GM19043 (cell line): ENCODE measurements at regions not wholly inside any gene's neighbourhood (a gene's known extent, or its start where the extent isn't known, plus 50 kb on each side); places are given as distances from the start of the nearest gene placed in this dataset.

Experiments
- ATAC-seq: cut with Tn5 transposase; IDR thresholded peaks from one replicate; pipeline ENCODE4 v1.9.1; 2021; ENCODE audit warnings: low read depth; ENCODE audit not compliant: unreplicated experiment

DNA sequence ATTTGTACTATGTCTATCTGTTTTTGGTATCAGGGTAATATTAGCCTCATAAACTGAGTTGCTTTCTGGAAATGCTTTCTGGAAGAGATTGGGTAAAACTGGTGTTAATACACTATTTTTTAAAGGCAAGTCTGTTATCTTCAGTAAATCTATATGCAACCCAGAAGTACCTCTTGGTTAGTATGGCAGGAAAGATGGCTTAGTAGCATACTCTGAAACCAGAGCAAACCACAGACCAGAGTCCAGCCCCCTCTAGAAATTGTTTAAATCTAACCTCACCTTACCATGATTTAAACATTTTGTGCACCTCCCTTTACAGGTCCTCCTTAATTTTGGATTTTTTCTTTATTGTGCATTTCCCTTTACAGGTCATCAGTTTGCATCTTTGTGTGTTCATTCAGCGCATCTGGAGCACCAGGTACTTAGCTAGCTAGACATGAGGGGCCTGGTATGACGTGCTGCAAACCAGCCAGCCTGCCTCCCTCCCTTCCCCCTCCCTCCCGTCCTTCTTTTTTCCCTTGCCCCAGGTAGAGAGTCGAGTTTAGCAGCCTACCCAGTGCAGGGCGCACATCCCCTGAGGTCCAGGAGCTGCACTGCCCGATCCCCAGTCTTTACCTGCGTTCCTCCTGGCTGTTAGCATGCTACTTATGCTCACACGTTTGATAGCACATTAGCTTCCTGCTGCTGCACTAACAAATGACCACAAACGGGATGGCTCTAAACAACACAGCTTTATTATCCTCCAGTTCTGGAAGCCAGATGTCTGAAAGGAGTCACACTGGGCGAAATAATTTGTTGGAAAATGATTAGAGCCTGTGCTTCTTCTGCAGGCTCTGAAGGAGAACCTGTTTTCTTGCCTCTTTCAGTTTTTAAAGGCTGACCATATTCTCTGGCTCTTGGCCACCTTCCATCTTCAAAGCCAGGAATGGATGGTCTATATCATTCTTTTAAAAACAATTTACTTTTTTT is 299.9 kb upstream of the HABP2 start:
- no peak for ATAC-seq

DNA sequence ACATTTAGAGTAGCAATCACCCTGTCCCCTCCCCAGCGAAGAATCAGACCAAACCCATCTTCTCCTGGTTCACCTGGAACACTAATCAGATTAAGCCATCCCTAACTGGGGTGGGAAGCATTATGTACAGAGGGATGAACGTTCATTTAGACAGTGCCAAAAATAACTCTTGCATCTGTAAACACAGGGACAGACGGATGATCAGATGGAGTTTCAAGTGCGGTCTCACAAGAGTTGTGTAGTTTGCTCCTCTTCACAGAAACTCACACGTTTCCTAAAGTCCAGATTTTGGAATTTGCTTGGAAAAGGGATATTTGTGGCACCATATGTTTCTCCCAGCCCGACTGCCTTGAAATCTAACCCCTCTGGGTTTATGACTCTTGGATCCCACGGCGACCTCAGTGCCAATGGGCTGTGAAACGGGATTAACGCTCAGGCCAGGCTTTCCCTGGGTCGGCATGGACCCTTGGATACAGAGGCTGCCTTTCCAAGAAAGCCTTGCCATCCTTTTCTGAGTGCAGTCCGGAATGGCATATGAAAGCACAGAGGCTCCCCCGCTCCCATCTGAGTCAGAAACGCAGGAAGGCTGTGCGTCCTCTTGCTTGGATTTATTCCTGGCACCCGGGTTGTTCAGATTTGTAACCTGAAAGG is 293.2 kb upstream of the HABP2 start:
- no peak for ATAC-seq

DNA sequence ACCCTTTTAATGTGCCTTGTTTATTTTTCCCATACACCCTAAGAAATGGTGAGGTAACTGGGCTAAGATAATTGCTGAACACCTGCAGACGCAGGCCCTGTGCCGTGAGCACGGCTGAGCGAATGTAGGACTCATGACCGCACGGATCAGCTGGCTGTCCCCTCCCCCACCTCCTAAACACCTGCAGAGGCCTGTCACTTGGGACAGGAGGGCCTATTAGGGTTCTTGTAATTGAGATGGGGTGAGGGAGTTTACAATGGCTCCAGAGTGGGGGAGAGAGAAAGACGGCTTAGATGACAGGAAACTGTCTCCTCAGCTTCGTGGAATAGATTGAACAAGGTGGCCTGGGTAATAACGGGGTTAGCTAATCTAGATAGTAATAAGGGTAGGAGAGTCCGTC is 291.7 kb upstream of the HABP2 start:
- no peak for ATAC-seq

DNA sequence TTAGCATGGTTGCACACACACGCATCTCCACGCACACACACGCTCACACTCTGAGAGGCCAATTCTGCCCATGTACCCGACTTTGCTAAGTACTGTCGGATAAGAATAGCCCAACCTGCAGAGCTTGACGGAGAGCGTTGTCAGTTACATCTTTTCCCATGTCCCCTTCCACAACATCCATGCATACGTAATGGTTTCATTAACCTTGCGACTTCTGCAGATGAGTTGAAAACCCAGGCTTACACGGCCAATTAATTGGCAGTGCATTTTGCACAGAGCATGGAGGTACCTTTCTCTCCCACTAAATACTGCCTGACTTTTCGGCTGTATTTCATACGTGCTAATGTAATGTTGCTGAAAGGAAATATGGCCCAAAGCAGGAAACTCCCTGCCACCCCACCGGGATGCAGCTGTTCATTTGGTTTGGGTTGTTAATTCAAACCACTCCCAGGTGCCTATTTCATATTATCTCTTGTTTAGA is 291.2 kb upstream of the HABP2 start:
- ATAC-seq: no peak

DNA sequence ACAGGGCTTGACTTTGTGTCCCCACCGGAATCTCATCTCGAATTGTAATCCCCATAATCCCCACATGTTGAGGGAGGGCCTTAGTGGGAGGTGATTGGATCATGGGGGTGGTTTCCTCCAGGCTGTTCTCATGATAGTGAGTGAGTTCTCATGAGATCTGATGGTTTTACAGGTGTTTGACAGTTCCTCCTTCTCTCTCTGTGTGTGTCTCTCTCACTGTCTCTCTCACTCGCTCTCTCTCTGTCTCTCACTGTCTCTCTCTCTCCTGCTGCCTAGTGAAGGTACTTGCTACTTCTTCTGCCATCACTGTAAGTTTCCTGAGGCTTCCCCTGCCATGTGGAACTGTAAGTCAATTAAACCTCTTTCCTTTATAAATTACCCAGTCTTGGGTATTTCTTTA is 289.8 kb upstream of the HABP2 start:
- no peak for ATAC-seq

DNA sequence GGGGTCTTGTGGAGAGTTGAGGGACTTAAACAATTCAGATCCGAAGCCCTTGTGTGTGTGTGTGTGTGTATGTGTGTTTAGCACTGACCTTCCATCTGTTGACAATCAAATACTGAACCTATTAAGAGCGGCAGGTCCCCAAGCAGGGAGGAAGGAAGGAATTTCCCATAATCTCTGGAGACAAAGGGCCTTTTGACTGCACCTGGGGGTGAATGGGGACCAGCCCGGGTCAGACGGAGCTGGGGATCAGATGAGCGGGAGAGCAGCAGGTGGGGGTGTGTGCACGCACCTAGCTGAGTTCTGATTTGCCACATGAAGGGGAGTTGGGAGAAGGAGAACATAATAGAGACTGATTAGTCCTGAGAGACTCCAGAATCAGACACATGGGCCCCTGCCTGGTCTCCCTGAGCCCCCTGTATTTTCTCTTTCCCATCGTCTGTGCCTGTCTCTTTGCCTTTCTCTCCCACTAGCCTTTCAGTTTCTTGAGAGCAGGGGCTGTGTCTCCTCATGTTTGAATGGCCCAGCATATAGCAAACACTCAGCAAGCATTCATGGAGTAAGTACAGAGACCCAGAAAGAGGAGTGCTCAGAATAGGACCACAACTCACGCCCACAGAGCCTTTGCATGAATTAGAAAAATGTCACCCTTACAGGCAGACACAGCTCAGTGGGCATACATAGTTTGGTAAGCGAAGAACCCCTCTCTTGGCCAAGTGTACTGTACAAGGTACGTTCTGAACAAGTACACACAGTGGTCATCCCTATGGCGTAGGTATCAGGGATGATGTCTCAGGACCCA is 288.3 kb upstream of the HABP2 start:
- no peak for ATAC-seq

DNA sequence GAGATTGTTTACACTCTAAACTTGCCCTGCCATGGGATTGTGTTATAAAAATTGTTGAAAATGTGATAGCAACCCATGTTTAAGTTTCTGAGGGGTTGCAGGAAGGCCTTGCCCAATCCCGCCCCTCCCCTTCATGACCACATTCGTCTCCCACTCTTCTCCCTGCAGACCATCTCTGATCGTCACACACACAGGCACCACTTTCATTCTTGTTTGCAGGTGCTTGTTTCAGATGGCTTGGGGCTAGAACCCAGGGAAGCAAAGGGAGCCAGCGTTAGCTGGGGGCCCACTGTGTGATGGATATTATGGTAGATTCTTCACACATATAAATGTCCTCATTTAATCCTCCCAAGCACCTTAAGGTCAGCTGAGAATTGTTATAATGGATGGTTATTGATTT is 286.7 kb upstream of the HABP2 start:
- ATAC-seq: no peak

DNA sequence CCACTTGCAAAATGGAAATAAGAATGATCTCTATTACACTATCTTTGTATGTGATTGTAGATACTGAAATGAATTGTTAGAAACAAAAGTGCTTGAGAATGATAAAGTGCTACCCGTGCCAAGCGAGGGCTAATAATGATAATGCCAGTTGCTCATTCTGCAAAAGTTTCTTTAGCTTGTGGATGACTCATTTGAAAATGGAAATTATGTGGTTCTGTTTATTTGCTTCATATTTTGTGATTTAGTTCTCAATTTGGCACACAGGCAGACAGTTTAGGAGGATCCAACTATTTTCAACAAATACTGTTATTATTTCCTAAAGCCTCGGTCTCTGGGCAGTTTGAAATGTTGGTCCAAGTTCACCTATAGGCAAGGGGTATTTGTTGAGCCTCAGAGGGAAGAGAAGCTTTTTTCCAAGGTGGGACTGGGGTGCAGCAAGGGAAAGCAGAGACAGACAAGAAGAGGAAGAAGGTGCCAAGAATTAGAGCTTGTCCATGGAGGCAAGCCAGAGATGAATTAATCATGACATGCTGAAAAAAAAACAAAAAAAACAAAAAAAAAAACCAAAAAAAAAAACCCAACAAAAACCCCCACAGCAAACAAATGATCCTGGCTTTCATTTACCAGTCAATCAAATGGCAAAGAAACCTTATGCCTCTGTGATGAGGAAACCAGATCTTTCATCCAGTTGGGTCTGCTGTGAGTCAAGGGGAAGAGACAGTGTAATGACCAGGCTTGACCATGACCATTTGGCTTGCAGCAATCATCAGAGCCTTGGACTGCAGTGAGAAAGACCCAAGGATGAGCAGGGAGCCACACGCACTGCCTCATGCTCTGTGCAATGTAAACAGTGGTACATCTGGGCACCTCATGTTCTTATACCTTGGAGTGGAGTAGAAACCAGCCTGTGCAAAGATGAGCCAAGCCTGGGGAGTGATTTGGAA is 285.0 kb upstream of the HABP2 start:
- no peak for ATAC-seq

DNA sequence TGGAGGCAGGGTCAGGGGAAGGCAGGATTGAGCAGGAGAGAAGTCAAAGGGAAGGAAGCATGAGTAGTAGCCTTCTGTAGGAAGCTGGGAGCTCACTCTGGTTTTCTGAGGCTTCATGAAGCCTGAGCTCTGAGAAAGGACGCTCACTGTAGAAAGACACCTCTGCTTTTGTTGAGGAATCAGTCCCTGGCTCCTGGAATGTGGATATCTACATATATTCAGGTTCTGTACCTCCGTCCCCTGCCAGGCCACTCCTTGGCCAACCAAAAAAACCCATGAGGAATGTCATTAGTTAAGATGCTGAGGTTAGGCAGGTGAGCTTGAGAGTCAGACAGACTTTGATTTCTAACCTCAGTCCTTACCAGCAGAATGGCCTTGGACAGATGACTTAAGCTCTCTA is 283.5 kb upstream of the HABP2 start:
- no peak for ATAC-seq

DNA sequence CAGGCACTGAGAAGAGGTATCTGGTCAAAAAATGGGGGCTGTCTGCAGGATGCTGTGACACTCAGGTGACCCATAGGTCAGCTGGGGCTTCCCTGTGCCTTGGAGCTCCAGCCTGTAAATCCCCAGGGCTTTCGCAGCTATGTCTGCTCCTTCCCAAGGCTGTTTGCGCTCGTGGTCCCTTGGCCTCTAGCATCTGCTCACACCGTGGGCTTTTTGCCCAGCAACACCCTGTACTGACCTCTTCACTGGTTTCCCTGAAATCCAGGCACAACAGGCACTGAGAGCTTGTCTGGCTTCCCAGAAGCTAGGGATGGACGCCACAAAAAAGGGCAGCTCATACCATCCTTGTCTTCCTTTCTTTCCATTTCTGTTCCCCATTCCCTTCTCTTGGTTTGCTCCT is 280.3 kb upstream of the HABP2 start:
- no peak for ATAC-seq

DNA sequence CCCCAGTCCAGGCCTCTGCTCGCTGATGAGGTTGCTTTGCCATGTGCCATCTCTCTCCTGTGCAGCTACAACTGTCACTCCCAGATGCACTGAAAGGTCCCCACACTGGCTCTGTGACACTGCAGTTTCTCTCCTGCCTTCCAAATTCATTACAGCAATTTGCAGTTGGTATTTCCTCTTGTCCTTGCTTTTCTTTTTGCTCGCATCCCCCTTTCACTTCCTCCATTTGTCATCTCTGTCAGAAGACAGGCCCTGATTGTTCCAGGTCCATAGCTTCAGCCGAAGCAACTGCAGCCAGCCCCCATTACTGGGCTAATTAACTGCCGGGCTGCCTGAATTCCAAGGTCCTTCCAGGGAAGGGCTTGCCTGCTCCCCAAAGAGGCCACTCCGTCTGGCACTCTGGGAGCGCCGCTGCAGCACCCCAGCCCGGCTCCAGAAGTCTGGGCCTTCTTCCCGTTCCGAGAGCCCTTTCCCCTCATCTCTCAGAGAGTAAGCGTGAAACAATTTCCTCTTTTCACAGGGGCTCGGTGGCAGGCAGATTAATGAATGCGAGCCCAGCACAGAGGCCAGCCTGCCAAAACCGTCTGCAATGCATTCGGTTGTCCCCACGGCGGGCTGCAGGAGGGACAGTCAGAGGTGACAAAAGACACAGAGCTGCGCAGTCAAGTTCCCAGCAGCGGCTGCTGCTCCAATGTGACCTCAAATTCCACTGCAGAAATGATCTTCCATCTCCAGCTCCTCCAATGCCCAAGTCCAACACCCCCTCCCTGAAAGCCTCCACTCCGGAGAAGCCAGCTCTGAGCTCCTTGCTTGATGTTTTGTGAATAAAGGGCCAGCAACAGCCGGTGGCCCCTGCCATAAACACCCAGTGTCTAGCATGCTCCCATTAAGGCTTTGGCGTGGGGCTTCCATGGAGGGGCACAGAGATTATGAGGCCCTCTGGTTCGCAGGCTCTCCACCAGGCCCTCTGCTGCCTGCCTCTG is 279.4 kb upstream of the HABP2 start:
- ATAC-seq: no peak

DNA sequence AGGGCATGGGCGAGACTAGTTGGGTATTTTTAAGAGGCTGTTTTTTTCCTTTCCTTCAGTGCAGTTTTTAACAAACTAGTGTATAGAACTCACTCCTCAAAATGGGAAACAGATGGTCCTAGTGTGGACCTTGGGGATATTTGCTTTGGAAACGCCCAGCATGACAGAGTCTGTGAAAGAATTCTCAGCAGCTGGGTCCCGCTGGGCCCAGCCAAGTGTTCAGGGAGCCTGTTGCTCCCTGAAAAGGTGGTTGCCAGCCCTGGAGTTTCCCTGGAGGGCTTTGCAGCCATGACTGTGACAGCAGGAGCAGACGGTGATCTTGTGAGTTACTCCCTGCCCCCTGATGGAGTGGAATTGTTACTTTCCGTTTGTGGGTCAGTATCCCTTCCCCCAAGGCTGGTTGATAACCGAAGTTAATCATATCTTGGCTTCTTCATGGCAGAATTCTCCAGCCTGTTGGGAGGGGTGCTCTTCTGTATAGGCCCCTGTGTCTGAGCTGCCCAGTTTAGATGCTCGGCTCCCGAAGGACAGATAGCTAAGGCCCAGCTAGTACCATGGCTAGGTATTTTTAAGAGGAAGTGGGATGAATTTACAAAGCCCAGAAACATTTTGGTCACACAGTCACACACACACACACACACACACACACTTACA is 278.6 kb upstream of the HABP2 start:
- no peak for ATAC-seq

DNA sequence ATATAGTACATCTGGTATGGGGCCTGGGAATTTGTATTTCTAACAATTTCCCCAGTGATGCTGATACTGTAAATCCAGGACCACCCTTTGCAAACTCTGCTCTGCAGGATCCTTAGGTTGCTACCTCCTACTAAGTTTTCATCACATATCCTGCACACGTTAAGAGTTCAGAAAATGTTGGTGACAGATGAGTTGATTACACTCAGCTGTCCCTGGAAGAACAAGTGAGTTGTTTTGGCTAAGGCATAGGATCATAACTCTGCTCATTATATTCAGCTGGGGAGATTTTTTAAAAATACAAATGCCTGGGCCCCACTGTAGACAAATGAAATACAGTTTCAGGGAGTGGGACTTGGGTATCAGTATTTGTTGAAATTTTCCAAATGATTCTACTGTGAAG is 274.6 kb upstream of the HABP2 start:
- ATAC-seq: no peak

DNA sequence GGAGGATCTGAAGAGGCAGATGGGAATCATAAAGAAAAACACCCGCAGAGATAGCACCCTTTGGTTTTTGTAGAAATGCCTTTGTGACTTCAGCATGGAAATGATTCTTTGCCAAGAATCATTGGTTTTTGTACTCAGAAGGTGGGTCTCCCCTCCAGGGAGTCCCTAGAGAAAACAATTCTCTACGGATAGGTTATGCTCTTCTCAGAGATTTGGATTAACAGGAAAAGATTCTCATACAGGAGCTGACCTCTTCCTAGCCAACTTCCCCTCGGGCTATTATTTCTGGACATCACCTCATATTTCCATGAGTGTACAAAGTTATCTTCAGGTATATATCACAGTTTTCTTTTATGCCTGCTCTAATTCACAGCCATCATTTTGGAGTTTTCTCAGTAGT is 274.2 kb upstream of the HABP2 start:
- ATAC-seq: no peak

DNA sequence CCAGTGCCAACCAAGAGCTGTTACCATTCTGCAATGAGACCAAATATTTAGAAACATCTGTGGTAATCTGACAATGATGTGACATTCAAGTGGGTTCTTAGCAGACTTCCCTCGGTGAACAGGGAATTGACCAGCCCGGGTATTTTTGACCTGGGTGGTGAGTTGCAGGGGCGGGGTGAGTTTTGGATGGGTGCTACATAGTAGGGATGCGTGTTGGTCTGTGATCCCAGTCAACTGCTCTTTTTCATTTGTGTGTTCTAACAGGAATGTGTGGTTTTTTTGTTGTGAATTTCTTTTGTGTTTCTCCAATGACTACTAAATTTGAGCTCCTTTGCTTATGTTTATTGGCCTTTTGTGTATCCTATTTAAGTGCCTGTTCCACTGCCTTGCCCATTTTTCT is 273.6 kb upstream of the HABP2 start:
- ATAC-seq: no peak

DNA sequence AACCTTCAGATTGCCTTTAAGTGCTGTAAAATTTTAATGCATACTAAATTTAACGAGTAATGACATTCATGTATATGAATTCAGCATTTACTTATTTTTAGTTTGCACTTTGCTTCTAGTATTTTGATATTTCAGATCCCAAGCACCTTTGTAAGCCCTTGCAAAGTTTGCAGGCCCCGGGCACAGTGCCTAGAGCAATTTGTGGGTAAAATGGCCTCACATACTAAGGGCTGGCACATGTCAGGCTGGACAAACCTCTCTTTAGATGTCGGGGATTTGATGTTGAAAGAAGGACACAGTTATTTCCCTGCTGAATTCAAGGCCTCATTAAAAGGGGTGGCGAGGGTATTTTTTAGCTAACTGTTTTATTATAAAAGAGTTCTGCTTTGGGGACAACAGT is 270.3 kb upstream of the HABP2 start:
- ATAC-seq: no peak

DNA sequence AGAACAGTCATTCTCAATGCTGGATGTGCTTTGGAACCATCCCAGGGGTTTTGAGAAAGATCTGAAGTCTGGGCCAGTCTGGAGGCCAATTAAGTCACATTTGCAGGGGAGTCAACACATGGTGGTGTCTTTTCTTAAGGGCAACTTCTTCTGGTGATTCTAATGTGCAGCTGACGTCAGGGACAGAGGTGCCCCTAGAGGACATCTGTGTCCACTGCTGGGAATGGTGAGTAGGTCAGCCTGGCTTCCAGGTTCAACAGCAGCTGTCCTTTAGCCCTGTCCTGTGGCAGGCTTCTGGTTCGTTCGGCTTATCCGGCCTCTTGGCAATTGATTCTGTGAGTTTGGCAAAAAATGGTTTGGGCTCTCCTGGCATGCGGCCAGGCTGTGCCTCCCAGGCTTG is 269.7 kb upstream of the HABP2 start:
- no peak for ATAC-seq

DNA sequence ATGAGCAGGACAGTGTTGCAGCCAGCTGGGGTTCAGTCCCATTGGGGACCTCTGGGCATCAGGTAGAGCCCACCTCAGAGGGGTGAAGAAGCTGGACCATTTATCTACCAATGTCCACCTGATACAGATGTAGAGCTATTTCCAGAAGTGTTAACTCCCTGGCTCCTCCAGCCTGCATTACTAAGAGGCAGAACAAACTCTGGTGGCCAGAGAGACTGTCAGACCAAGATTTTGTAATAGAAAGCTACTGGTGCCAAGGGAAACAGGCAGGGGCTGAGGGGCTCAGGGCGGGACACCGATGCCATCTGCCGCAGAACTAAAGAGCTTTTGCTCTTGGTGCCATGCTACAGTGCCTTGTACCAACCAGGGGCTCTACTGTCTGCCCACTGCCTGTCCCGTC is 268.2 kb upstream of the HABP2 start:
- no peak for ATAC-seq
